ENCODE measurements at regions not wholly inside any gene's neighbourhood (a gene's known extent, or its start where the extent isn't known, plus 50 kb on each side); places are given as distances from the start of the nearest gene placed in this dataset.

- no peak overlapping the region for H3K4me3 ChIP-seq (ENCODE audit: low read length in 2 of 2)
- no peaks in the 10 kb centered on the region for H3K36me3 ChIP-seq (ENCODE audit: control insufficient read depth in 2 of 2, insufficient read depth in 2 of 2, low read length in 2 of 2)
- no peak overlapping the region for H3K9ac ChIP-seq (ENCODE audit: low read length in 2 of 2)
- H3K27me3 ChIP-seq (ENCODE audit: control insufficient read depth in 1 of 2, insufficient read depth in 2 of 2, low read length in 2 of 2): no peaks in the 10 kb centered on the region
- H3K27ac ChIP-seq (ENCODE audit: low read length): no peak overlapping the region
- peaks cover 19% of the 10 kb centered on the region for H3K4me1 ChIP-seq (ENCODE audit: control insufficient read depth, insufficient read depth, low read length)
- H3K9me3 ChIP-seq (ENCODE audit: control insufficient read depth in 2 of 2, low read length in 2 of 2): no peaks in the 10 kb centered on the region
Observed at GRCh38 chr3:177610262-177610661, 413.0 kb upstream of the TBL1XR1 start.

- Histone ChIP-seq H3K4me3 (ENCODE audit: low read length in 2 of 2) (no peak overlapping the region), H3K9ac (ENCODE audit: low read length in 2 of 2) (no peak overlapping the region), H3K27me3 (ENCODE audit: control insufficient read depth in 1 of 2, insufficient read depth in 2 of 2, low read length in 2 of 2) (no peaks in the 10 kb centered on the region), H3K9me3 (ENCODE audit: control insufficient read depth in 2 of 2, low read length in 2 of 2) (no peaks in the 10 kb centered on the region), H3K36me3 (ENCODE audit: control insufficient read depth in 2 of 2, insufficient read depth in 2 of 2, low read length in 2 of 2) (no peaks in the 10 kb centered on the region), H3K4me1 (ENCODE audit: control insufficient read depth, insufficient read depth, low read length) (peaks cover 19% of the 10 kb centered on the region), H3K27ac (ENCODE audit: low read length) (no peak overlapping the region)
Observed at GRCh38 chr3:177610686-177611633, 413.7 kb upstream of the TBL1XR1 start.

- Histone ChIP-seq H3K27me3 (ENCODE audit: control insufficient read depth in 1 of 2, insufficient read depth in 2 of 2, low read length in 2 of 2) (no peaks in the 10 kb centered on the region), H3K4me1 (ENCODE audit: control insufficient read depth, insufficient read depth, low read length) (peaks cover 19% of the 10 kb centered on the region), H3K27ac (ENCODE audit: low read length) (no peak overlapping the region), H3K9ac (ENCODE audit: low read length in 2 of 2) (no peak overlapping the region), H3K4me3 (ENCODE audit: low read length in 2 of 2) (no peak overlapping the region), H3K9me3 (ENCODE audit: control insufficient read depth in 2 of 2, low read length in 2 of 2) (no peaks in the 10 kb centered on the region), H3K36me3 (ENCODE audit: control insufficient read depth in 2 of 2, insufficient read depth in 2 of 2, low read length in 2 of 2) (no peaks in the 10 kb centered on the region)
Observed at GRCh38 chr3:177611752-177612334, 414.6 kb upstream of the TBL1XR1 start.

- peaks cover 13% of the 10 kb centered on the region for H3K4me1 ChIP-seq (ENCODE audit: control insufficient read depth, insufficient read depth, low read length)
- no peak overlapping the region for H3K27ac ChIP-seq (ENCODE audit: low read length)
Observed at GRCh38 chr3:177613901-177614300, 416.6 kb upstream of the TBL1XR1 start.

GRCh38 chr3:177615015-177615414, 417.7 kb upstream of the TBL1XR1 start:
- Histone ChIP-seq H3K9ac (ENCODE audit: low read length in 2 of 2) (no peak overlapping the region), H3K27me3 (ENCODE audit: control insufficient read depth in 1 of 2, insufficient read depth in 2 of 2, low read length in 2 of 2) (no peaks in the 10 kb centered on the region), H3K4me3 (ENCODE audit: low read length in 2 of 2) (no peak overlapping the region), H3K9me3 (ENCODE audit: control insufficient read depth in 2 of 2, low read length in 2 of 2) (no peaks in the 10 kb centered on the region), H3K36me3 (ENCODE audit: control insufficient read depth in 2 of 2, insufficient read depth in 2 of 2, low read length in 2 of 2) (no peaks in the 10 kb centered on the region), H3K27ac (ENCODE audit: low read length) (no peak overlapping the region), H3K4me1 (ENCODE audit: control insufficient read depth, insufficient read depth, low read length) (peaks cover 13% of the 10 kb centered on the region)

More at GRCh38 chr3:177613901-177614300, 416.6 kb upstream of the TBL1XR1 start:
- Histone ChIP-seq H3K36me3 (ENCODE audit: control insufficient read depth in 2 of 2, insufficient read depth in 2 of 2, low read length in 2 of 2) (no peaks in the 10 kb centered on the region), H3K4me3 (ENCODE audit: low read length in 2 of 2) (no peak overlapping the region), H3K9ac (ENCODE audit: low read length in 2 of 2) (no peak overlapping the region), H3K27me3 (ENCODE audit: control insufficient read depth in 1 of 2, insufficient read depth in 2 of 2, low read length in 2 of 2) (no peaks in the 10 kb centered on the region), H3K9me3 (ENCODE audit: control insufficient read depth in 2 of 2, low read length in 2 of 2) (no peaks in the 10 kb centered on the region)

GRCh38 chr3:177618873-177619733, 421.8 kb upstream of the TBL1XR1 start:
- Histone ChIP-seq H3K4me1 (ENCODE audit: control insufficient read depth, insufficient read depth, low read length) (peaks cover 8% of the 10 kb centered on the region), H3K9ac (ENCODE audit: low read length in 2 of 2) (peak overlapping the region; percentile 43 to 46), H3K27me3 (ENCODE audit: control insufficient read depth in 1 of 2, insufficient read depth in 2 of 2, low read length in 2 of 2) (no peaks in the 10 kb centered on the region), H3K36me3 (ENCODE audit: control insufficient read depth in 2 of 2, insufficient read depth in 2 of 2, low read length in 2 of 2) (no peaks in the 10 kb centered on the region), H3K27ac (ENCODE audit: low read length) (peak overlapping the region; percentile 61), H3K9me3 (ENCODE audit: control insufficient read depth in 2 of 2, low read length in 2 of 2) (no peaks in the 10 kb centered on the region), H3K4me3 (ENCODE audit: low read length in 2 of 2) (peak overlapping the region; percentile 6 to 35)

GRCh38 chr3:177620073-177620472, 422.8 kb upstream of the TBL1XR1 start:
- Histone ChIP-seq H3K27me3 (ENCODE audit: control insufficient read depth in 1 of 2, insufficient read depth in 2 of 2, low read length in 2 of 2) (no peaks in the 10 kb centered on the region), H3K27ac (ENCODE audit: low read length) (no peak overlapping the region), H3K9ac (ENCODE audit: low read length in 2 of 2) (no peak overlapping the region), H3K9me3 (ENCODE audit: control insufficient read depth in 2 of 2, low read length in 2 of 2) (peaks cover 0 to 5% of the 10 kb centered on the region in 2 donors), H3K4me3 (ENCODE audit: low read length in 2 of 2) (no peak overlapping the region), H3K4me1 (ENCODE audit: control insufficient read depth, insufficient read depth, low read length) (peaks cover 7% of the 10 kb centered on the region), H3K36me3 (ENCODE audit: control insufficient read depth in 2 of 2, insufficient read depth in 2 of 2, low read length in 2 of 2) (no peaks in the 10 kb centered on the region)

- H3K27me3 ChIP-seq (ENCODE audit: control insufficient read depth in 1 of 2, insufficient read depth in 2 of 2, low read length in 2 of 2): no peaks in the 10 kb centered on the region
- H3K27ac ChIP-seq (ENCODE audit: low read length): no peak overlapping the region
Observed at GRCh38 chr3:177622520-177622919, 425.2 kb upstream of the TBL1XR1 start.

GRCh38 chr3:177622982-177623617, 425.8 kb upstream of the TBL1XR1 start:
- Histone ChIP-seq H3K27me3 (ENCODE audit: control insufficient read depth in 1 of 2, insufficient read depth in 2 of 2, low read length in 2 of 2) (no peaks in the 10 kb centered on the region), H3K36me3 (ENCODE audit: control insufficient read depth in 2 of 2, insufficient read depth in 2 of 2, low read length in 2 of 2) (no peaks in the 10 kb centered on the region), H3K27ac (ENCODE audit: low read length) (no peak overlapping the region), H3K9me3 (ENCODE audit: control insufficient read depth in 2 of 2, low read length in 2 of 2) (peaks cover 0 to 5% of the 10 kb centered on the region in 2 donors), H3K4me3 (ENCODE audit: low read length in 2 of 2) (no peak overlapping the region), H3K9ac (ENCODE audit: low read length in 2 of 2) (no peak overlapping the region), H3K4me1 (ENCODE audit: control insufficient read depth, insufficient read depth, low read length) (peaks cover 6% of the 10 kb centered on the region)

More at GRCh38 chr3:177622520-177622919, 425.2 kb upstream of the TBL1XR1 start:
- Histone ChIP-seq H3K9ac (ENCODE audit: low read length in 2 of 2) (no peak overlapping the region), H3K9me3 (ENCODE audit: control insufficient read depth in 2 of 2, low read length in 2 of 2) (peaks cover 0 to 5% of the 10 kb centered on the region in 2 donors), H3K36me3 (ENCODE audit: control insufficient read depth in 2 of 2, insufficient read depth in 2 of 2, low read length in 2 of 2) (no peaks in the 10 kb centered on the region), H3K4me1 (ENCODE audit: control insufficient read depth, insufficient read depth, low read length) (peaks cover 6% of the 10 kb centered on the region), H3K4me3 (ENCODE audit: low read length in 2 of 2) (no peak overlapping the region)

All from stomach smooth muscle (tissue), 2 donors.